Lower leg skin (tissue), 3 donors: ENCODE measurements at regions not wholly inside any gene's neighbourhood (a gene's known extent, or its start where the extent isn't known, plus 50 kb on each side); places are given as distances from the start of the nearest gene placed in this dataset.

Source experiments
- CTCF ChIP-seq, 3 donors: fragments of 450-650 bp; IDR thresholded peaks; one replicate each; pipeline ENCODE4 v1.5.1; 2016; ENCODE audit warnings: antibody characterized with exemption in 3 of 3, mild to moderate bottlenecking in 3 of 3, moderate library complexity in 2 of 3
- POLR2A ChIP-seq, 2 donors: fragments of 450-650 bp; IDR thresholded peaks; one replicate each; pipeline ENCODE4 v1.6.1; 2016 to 2017; ENCODE audit warnings: antibody characterized with exemption in 2 of 2, mild to moderate bottlenecking in 1 of 2, moderate library complexity in 1 of 2

- TF ChIP-seq POLR2A (IDR thresholded peaks at IDR 0.05): no peak
- no peak for TF ChIP-seq CTCF (IDR thresholded peaks at IDR 0.05)
Measured at GRCh38 chr4:41466249-41466648, 71.7 kb upstream of the LIMCH1 start.
